H9 (cell line): ENCODE measurements at regions not wholly inside any gene's neighbourhood (a gene's known extent, or its start where the extent isn't known, plus 50 kb on each side); places are given as distances from the start of the nearest gene placed in this dataset.

Experiments
- DNase-seq: peaks from one replicate; pipeline ENCODE4 v3.0.0-alpha.2; 2017
- H2AFZ ChIP-seq: one replicate; pipeline ENCODE4 v1.6.1; 2013; ENCODE audit warnings: mild to moderate bottlenecking, low read length, control low read depth, moderate library complexity
- H2AK5ac ChIP-seq: 2 replicates; pipeline ENCODE4 v1.6.1; 2013; ENCODE audit warnings: low read length, control low read depth, mixed read lengths; ENCODE audit not compliant: insufficient read length
- H2BK120ac ChIP-seq: one replicate; pipeline ENCODE4 v1.6.1; 2013; ENCODE audit warnings: low read depth, mild to moderate bottlenecking, low read length, control low read depth, inconsistent platforms; ENCODE audit not compliant: poor library complexity, severe bottlenecking
- H2BK12ac ChIP-seq: 2 replicates; pipeline ENCODE4 v1.6.1; 2013; ENCODE audit warnings: low read length, control low read depth, mixed read lengths, low read depth; ENCODE audit not compliant: insufficient read length
- H2BK15ac ChIP-seq: 2 replicates; pipeline ENCODE4 v1.6.1; 2013; ENCODE audit warnings: low read depth, low read length, control low read depth
- H2BK20ac ChIP-seq: one replicate; pipeline ENCODE4 v1.6.1; 2013; ENCODE audit warnings: low read depth, mild to moderate bottlenecking, low read length, control low read depth, inconsistent platforms; ENCODE audit not compliant: poor library complexity, severe bottlenecking
- H2BK5ac ChIP-seq: 2 replicates; pipeline ENCODE4 v1.6.1; 2013; ENCODE audit warnings: low read length, control low read depth, mixed read lengths; ENCODE audit not compliant: insufficient read length
- H3K14ac ChIP-seq: 2 replicates; pipeline ENCODE4 v1.6.1; 2013; ENCODE audit warnings: low read length, control low read depth; ENCODE audit not compliant: insufficient read depth
- H3K18ac ChIP-seq: 2 replicates; pipeline ENCODE4 v1.6.1; 2013; ENCODE audit warnings: low read depth, mild to moderate bottlenecking, mixed read lengths, low read length, control low read depth; ENCODE audit not compliant: insufficient read length
- H3K23ac ChIP-seq: 2 replicates; pipeline ENCODE4 v1.6.1; 2013; ENCODE audit warnings: low read length, control low read depth, mixed read lengths, low read depth; ENCODE audit not compliant: insufficient read length
- H3K23me2 ChIP-seq: 2 replicates; pipeline ENCODE4 v1.6.1; 2013; ENCODE audit warnings: low read depth, mild to moderate bottlenecking, mixed read lengths, low read length, control low read depth; ENCODE audit not compliant: insufficient read length, poor library complexity, severe bottlenecking
- H3K27ac ChIP-seq: 2 replicates; pipeline ENCODE4 v1.5.1; 2013; ENCODE audit warnings: low read length, control low read depth, mixed read lengths, low read depth; ENCODE audit not compliant: insufficient read length
- H3K27me3 ChIP-seq: 2 replicates; pipeline ENCODE4 v1.6.1; 2013; ENCODE audit warnings: low read length, control low read depth, inconsistent platforms; ENCODE audit not compliant: insufficient read depth
- H3K4ac ChIP-seq: 2 replicates; pipeline ENCODE4 v1.6.1; 2013; ENCODE audit warnings: low read depth, mild to moderate bottlenecking, control low read depth, inconsistent platforms, low read length, moderate library complexity
- H3K4me1 ChIP-seq: 2 replicates; pipeline ENCODE4 v1.6.1; 2013; ENCODE audit warnings: low read length, control low read depth, inconsistent platforms; ENCODE audit not compliant: insufficient read depth
- H3K4me2 ChIP-seq: 2 replicates; pipeline ENCODE4 v1.6.1; 2013; ENCODE audit warnings: low read length, control low read depth, mixed read lengths; ENCODE audit not compliant: insufficient read length, insufficient read depth
- H3K56ac ChIP-seq: 2 replicates; pipeline ENCODE4 v1.6.1; 2013; ENCODE audit warnings: low read depth, mild to moderate bottlenecking, mixed read lengths, low read length, control low read depth; ENCODE audit not compliant: insufficient read length
- H3K79me1 ChIP-seq: 2 replicates; pipeline ENCODE4 v1.6.1; 2013; ENCODE audit warnings: low read depth, mild to moderate bottlenecking, moderate library complexity, low read length, control low read depth, inconsistent platforms; ENCODE audit not compliant: insufficient read depth, poor library complexity, severe bottlenecking
- H3K79me2 ChIP-seq: 2 replicates; pipeline ENCODE4 v1.6.1; 2013; ENCODE audit warnings: low read length, control low read depth, inconsistent platforms; ENCODE audit not compliant: insufficient read depth
- H3K9ac ChIP-seq: 2 replicates; pipeline ENCODE4 v1.6.1; 2013; ENCODE audit warnings: low read length, control low read depth, mixed read lengths; ENCODE audit not compliant: insufficient read length; ENCODE audit errors: extremely low read depth
- H3K9me3 ChIP-seq: one replicate; pipeline ENCODE4 v1.6.1; 2013; ENCODE audit warnings: low read depth, low read length, inconsistent platforms; ENCODE audit not compliant: control insufficient read depth
- H3T11ph ChIP-seq: one replicate; pipeline ENCODE4 v1.6.1; 2013; ENCODE audit warnings: mild to moderate bottlenecking, low read length, control low read depth, inconsistent platforms
- H4K20me1 ChIP-seq: one replicate; pipeline ENCODE4 v1.6.1; 2013; ENCODE audit not compliant: control insufficient read depth, insufficient read length, insufficient read depth
- H4K5ac ChIP-seq: 2 replicates; pipeline ENCODE4 v1.6.1; 2013; ENCODE audit warnings: low read depth, mild to moderate bottlenecking, mixed read lengths, low read length, control low read depth; ENCODE audit not compliant: insufficient read length
- H4K8ac ChIP-seq: replicated peaks from 2 replicates; pipeline ENCODE4 v1.6.1; 2013; ENCODE audit warnings: low read length, control low read depth, mixed read lengths, low read depth; ENCODE audit not compliant: insufficient read length
- H4K91ac ChIP-seq: 2 replicates; pipeline ENCODE4 v1.6.1; 2013; ENCODE audit warnings: low read depth, mild to moderate bottlenecking, moderate library complexity, mixed read lengths, low read length, control low read depth; ENCODE audit not compliant: insufficient read length
- H3K27ac Mint-ChIP-seq, 3 experiments: 2 replicates in 2 of 3; 3 replicates in 1 of 3; pipeline ENCODE4 v1.8.0; 2020 to 2021; ENCODE audit warnings: mixed read lengths in 3 of 3, mild to moderate bottlenecking in 1 of 3, moderate library complexity in 1 of 3
- H3K27me3 Mint-ChIP-seq: 2 replicates; pipeline ENCODE4 v1.8.0; 2021; ENCODE audit warnings: low read depth, mild to moderate bottlenecking, moderate library complexity, mixed read lengths
- H3K36me3 Mint-ChIP-seq, 3 experiments: 2 replicates in 2 of 3; 3 replicates in 1 of 3; pipeline ENCODE4 v1.8.0; 2020 to 2021; ENCODE audit warnings: low read depth in 3 of 3, mixed read lengths in 3 of 3; ENCODE audit not compliant: insufficient read depth in 1 of 3
- H3K4me1 Mint-ChIP-seq, 2 experiments: 2 replicates each; pipeline ENCODE4 v1.8.0; 2020; ENCODE audit warnings: mixed read lengths in 2 of 2
- H3K4me3 Mint-ChIP-seq, 2 experiments: 2 replicates in 1 of 2; 3 replicates in 1 of 2; pipeline ENCODE4 v1.8.0; 2020 to 2021; ENCODE audit warnings: mild to moderate bottlenecking in 2 of 2, mixed read lengths in 2 of 2, moderate library complexity in 1 of 2
- H3K9me3 Mint-ChIP-seq, 2 experiments: 2 replicates in 1 of 2; 3 replicates in 1 of 2; pipeline ENCODE4 v1.8.0; 2020; ENCODE audit warnings: mild to moderate bottlenecking in 2 of 2, mixed read lengths in 2 of 2, moderate library complexity in 1 of 2
- CTCF ChIP-seq: fragments of 200-600 bp; sonication (generic); conservative IDR thresholded peaks from 3 replicates; pipeline ENCODE4 v1.8.0; 2021; ENCODE audit warnings: antibody characterized with exemption, mild to moderate bottlenecking
- WGBS: extraction: QIAGEN DNeasy Blood & Tissue Kit; methylation state at CpG from one replicate; pipeline ENCODE4 v1.1.7; 2013; ENCODE audit warnings: missing lambda C conversion rate, low lambda C conversion rate, mixed read lengths; ENCODE audit not compliant: insufficient read length; ENCODE audit errors: extremely low coverage; 5-methylcytosine and 5-hydroxymethylcytosine counted together

DNA sequence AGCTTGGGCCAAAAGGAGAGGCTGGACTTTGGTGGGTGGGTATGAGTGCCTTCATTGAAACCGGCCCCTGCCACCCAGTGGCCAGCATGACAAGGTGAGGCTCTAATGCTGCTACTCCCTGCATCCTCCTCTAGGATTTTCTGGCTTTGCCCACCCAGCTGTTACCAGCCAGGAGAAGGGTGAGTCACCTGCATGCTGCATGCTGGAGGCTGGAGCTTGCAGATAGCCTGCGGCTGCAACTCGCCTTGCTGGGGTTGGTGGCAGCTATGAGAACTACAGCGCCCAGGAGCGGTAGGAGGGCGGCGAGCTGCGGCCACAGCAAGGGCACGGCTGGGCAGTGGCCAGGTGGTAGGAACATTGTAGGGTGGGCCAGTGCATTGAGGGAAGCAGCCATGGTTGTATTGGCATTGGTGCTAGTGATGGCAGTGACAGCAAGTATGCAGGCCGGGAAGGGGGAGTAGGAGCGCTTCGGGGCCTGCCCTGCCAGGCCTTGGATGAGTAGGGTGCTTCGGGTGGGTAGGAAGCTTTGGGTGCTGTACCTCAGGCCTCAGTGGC, 75.4 kb upstream of the SLC35G4 start:
- H4K8ac ChIP-seq, result no peak overlapping the region
- H3K27me3 ChIP-seq, result no peaks in the 10 kb centered on the region
- H3K4me2 ChIP-seq, result no peak overlapping the region
- no peaks in the 10 kb centered on the region for H3K23me2 ChIP-seq
- no peak overlapping the region for H2BK5ac ChIP-seq
- no peaks in the 10 kb centered on the region for H3K79me1 ChIP-seq
- no peak overlapping the region for H3K23ac ChIP-seq
- no peak overlapping the region for H2BK20ac ChIP-seq
- H3K9me3 Mint-ChIP-seq, result peaks cover 8 to 10% of the 10 kb centered on the region in 2 experiments; a peak in 4 of 5 replicates
- H3K4ac ChIP-seq, result no peak overlapping the region
- no peak overlapping the region; a peak in 1 of 7 replicates for H3K27ac Mint-ChIP-seq
- no peak overlapping the region for H2AFZ ChIP-seq
- DNase-seq, result peak; percentile 48
- H3K27me3 Mint-ChIP-seq, result no peaks in the 10 kb centered on the region
- H3K27ac ChIP-seq, result no peak overlapping the region
- no peak overlapping the region for H2BK12ac ChIP-seq
- H3T11ph ChIP-seq, result no peak overlapping the region
- WGBS, result no CpG with 5 or more reads among the region's 13 CpGs
- no peak overlapping the region; the same call in 1 of the 2 replicates for H3K14ac ChIP-seq
- H3K56ac ChIP-seq, result no peak overlapping the region
- H2AK5ac ChIP-seq, result no peak overlapping the region
- peaks cover 0 to 8% (median 5%) of the 10 kb centered on the region in 3 experiments; a peak in 6 of 7 replicates for H3K36me3 Mint-ChIP-seq
- no peak overlapping the region for H3K4me3 Mint-ChIP-seq
- H2BK15ac ChIP-seq, result no peak overlapping the region
- TF ChIP-seq CTCF, result peak; percentile 25; the same call in 2 of the 3 replicates
- no peaks in the 10 kb centered on the region for H3K79me2 ChIP-seq
- no peak overlapping the region for H2BK120ac ChIP-seq
- no peaks in the 10 kb centered on the region for H3K4me1 ChIP-seq
- no peak overlapping the region for H3K18ac ChIP-seq
- no peak overlapping the region for H4K5ac ChIP-seq
- H3K9me3 ChIP-seq, result no peaks in the 10 kb centered on the region
- no peaks in the 10 kb centered on the region for H4K20me1 ChIP-seq
- H4K91ac ChIP-seq, result no peak overlapping the region
- H3K4me1 Mint-ChIP-seq, result peaks cover 11 to 14% of the 10 kb centered on the region in 2 experiments
- no peak overlapping the region for H3K9ac ChIP-seq
